ENCODE measurements at regions not wholly inside any gene's neighbourhood (a gene's known extent, or its start where the extent isn't known, plus 50 kb on each side); places are given as distances from the start of the nearest gene placed in this dataset.

GRCh38 chr5:2200261-2200950 is 317.7 kb upstream of the IRX4 start:
- TF ChIP-seq POLR2AphosphoS5 (IDR thresholded peaks at IDR 0.05): no peak
- no peak for TF ChIP-seq CTCF (IDR thresholded peaks at IDR 0.05)
- no peak for TF ChIP-seq POLR2A (IDR thresholded peaks at IDR 0.05)
- TF ChIP-seq EP300 (IDR thresholded peaks at IDR 0.05): no peak
